ENCODE measurements at regions not wholly inside any gene's neighbourhood (a gene's known extent, or its start where the extent isn't known, plus 50 kb on each side); places are given as distances from the start of the nearest gene placed in this dataset.

DNA sequence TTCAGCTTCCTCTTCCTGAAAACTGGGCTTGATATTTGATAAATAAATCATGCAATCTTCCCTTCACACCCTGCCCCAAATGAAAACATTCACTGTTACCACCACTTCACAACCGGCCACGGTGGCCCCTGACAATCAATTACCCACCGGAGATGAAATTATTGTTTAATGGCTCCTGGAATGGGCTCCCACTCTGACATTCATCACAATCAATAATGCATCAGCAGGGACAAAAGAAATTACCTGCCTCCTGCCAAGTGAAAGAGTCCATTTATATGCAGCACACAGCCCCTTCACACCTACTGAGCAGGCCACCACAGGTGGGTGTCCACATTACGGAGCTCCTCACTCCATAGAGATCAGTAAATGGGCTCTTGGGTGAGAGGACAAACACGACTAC, 193.5 kb upstream of the SNX19 start:
- TF ChIP-seq, protein P1, sequence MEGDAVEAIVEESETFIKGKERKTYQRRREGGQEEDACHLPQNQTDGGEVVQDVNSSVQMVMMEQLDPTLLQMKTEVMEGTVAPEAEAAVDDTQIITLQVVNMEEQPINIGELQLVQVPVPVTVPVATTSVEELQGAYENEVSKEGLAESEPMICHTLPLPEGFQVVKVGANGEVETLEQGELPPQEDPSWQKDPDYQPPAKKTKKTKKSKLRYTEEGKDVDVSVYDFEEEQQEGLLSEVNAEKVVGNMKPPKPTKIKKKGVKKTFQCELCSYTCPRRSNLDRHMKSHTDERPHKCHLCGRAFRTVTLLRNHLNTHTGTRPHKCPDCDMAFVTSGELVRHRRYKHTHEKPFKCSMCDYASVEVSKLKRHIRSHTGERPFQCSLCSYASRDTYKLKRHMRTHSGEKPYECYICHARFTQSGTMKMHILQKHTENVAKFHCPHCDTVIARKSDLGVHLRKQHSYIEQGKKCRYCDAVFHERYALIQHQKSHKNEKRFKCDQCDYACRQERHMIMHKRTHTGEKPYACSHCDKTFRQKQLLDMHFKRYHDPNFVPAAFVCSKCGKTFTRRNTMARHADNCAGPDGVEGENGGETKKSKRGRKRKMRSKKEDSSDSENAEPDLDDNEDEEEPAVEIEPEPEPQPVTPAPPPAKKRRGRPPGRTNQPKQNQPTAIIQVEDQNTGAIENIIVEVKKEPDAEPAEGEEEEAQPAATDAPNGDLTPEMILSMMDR (IDR thresholded peaks at IDR 0.05): no peak
- no peak for TF ChIP-seq POLR2A (IDR thresholded peaks at IDR 0.05)

All from right lobe of liver (tissue), 4 donors.